ENCODE measurements at regions not wholly inside any gene's neighbourhood (a gene's known extent, or its start where the extent isn't known, plus 50 kb on each side); places are given as distances from the start of the nearest gene placed in this dataset.

DNA sequence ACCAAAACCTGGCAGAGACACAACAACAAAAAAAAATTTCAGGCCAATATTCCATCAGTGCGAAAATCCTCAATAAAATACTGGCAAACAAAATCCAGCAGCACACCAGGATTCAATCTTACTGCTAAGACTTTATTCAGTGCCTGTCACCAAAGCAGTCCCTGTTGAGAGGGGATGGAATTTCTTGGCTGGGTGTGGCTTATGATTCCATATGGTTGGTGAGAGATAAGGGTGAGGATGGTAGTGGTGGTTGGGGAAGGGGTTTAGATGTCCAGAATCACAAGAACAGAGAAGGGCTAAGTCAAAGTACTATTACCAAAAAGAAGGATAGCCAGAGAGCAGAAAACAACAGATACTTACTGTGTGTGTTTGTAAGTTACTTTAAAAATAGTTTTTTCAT, 152.8 kb upstream of the SLC35B3 start:
- TF ChIP-seq, protein P1, sequence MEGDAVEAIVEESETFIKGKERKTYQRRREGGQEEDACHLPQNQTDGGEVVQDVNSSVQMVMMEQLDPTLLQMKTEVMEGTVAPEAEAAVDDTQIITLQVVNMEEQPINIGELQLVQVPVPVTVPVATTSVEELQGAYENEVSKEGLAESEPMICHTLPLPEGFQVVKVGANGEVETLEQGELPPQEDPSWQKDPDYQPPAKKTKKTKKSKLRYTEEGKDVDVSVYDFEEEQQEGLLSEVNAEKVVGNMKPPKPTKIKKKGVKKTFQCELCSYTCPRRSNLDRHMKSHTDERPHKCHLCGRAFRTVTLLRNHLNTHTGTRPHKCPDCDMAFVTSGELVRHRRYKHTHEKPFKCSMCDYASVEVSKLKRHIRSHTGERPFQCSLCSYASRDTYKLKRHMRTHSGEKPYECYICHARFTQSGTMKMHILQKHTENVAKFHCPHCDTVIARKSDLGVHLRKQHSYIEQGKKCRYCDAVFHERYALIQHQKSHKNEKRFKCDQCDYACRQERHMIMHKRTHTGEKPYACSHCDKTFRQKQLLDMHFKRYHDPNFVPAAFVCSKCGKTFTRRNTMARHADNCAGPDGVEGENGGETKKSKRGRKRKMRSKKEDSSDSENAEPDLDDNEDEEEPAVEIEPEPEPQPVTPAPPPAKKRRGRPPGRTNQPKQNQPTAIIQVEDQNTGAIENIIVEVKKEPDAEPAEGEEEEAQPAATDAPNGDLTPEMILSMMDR (IDR thresholded peaks at IDR 0.05; ENCODE audit: unreplicated experiment), result no peak
- intact Hi-C loops (cut with micrococcal nuclease; ENCODE audit: unreplicated experiment), result no loop called here
- BruUV-seq (replicated peaks), result no TSS peak
- H3K9me3 Mint-ChIP-seq (ENCODE audit: low read depth, unreplicated experiment), result no peaks in the 10 kb centered on the region
- no peak overlapping the region for H3K4me3 Mint-ChIP-seq (ENCODE audit: low read depth, unreplicated experiment)
- H3K4me1 Mint-ChIP-seq (ENCODE audit: low read depth, unreplicated experiment), result no peaks in the 10 kb centered on the region
- no peak overlapping the region for H3K27ac Mint-ChIP-seq (ENCODE audit: unreplicated experiment)
- H3K27me3 Mint-ChIP-seq (ENCODE audit: unreplicated experiment), result no peaks in the 10 kb centered on the region
- CTCF ChIA-PET, result no interaction called here
- DNase-seq, result no peak
- H3K36me3 Mint-ChIP-seq (ENCODE audit: insufficient read depth, unreplicated experiment), result no peaks in the 10 kb centered on the region

GRCh38 chr6:8583291-8583690, 147.9 kb upstream of the SLC35B3 start:
- BruUV-seq (replicated peaks), result no TSS peak
- TF ChIP-seq, protein P1 (IDR thresholded peaks at IDR 0.05; ENCODE audit: unreplicated experiment), result no peak
- H3K36me3 Mint-ChIP-seq (ENCODE audit: insufficient read depth, unreplicated experiment), result no peaks in the 10 kb centered on the region
- H3K9me3 Mint-ChIP-seq (ENCODE audit: low read depth, unreplicated experiment), result no peaks in the 10 kb centered on the region
- CTCF ChIA-PET, result interaction anchor here (0.7 kb wide), 1 partner anchor 510 kb away, joined by 4 read pairs; no protein-coding TSS in a partner anchor
- DNase-seq, result no peak
- H3K4me1 Mint-ChIP-seq (ENCODE audit: low read depth, unreplicated experiment), result no peaks in the 10 kb centered on the region
- no peak overlapping the region for H3K27ac Mint-ChIP-seq (ENCODE audit: unreplicated experiment)
- no peaks in the 10 kb centered on the region for H3K27me3 Mint-ChIP-seq (ENCODE audit: unreplicated experiment)
- no peak overlapping the region for H3K4me3 Mint-ChIP-seq (ENCODE audit: low read depth, unreplicated experiment)
- intact Hi-C loops (cut with micrococcal nuclease; ENCODE audit: unreplicated experiment), result no loop called here

GRCh38 chr6:8579372-8579771, 144.0 kb upstream of the SLC35B3 start:
- CTCF ChIA-PET, result no interaction called here
- Mint-ChIP-seq H3K36me3 (ENCODE audit: insufficient read depth, unreplicated experiment) (no peaks in the 10 kb centered on the region), H3K4me1 (ENCODE audit: low read depth, unreplicated experiment) (no peaks in the 10 kb centered on the region), H3K27me3 (ENCODE audit: unreplicated experiment) (no peaks in the 10 kb centered on the region), H3K4me3 (ENCODE audit: low read depth, unreplicated experiment) (no peak overlapping the region), H3K9me3 (ENCODE audit: low read depth, unreplicated experiment) (peaks cover 3% of the 10 kb centered on the region), H3K27ac (ENCODE audit: unreplicated experiment) (no peak overlapping the region)
- TF ChIP-seq, protein P1 (IDR thresholded peaks at IDR 0.05; ENCODE audit: unreplicated experiment), result no peak
- DNase-seq, result no peak
- intact Hi-C loops (cut with micrococcal nuclease; ENCODE audit: unreplicated experiment), result no loop called here
- no TSS peak for BruUV-seq (replicated peaks)

- intact Hi-C loops (cut with micrococcal nuclease; ENCODE audit: unreplicated experiment), result no loop called here
- no peak for DNase-seq
- no peaks in the 10 kb centered on the region for H3K27me3 Mint-ChIP-seq (ENCODE audit: unreplicated experiment)
These were observed 142.7 kb upstream of the SLC35B3 start for GRCh38 chr6:8578006-8578405.

More at GRCh38 chr6:8578006-8578405, 142.7 kb upstream of the SLC35B3 start:
- no peak overlapping the region for H3K4me3 Mint-ChIP-seq (ENCODE audit: low read depth, unreplicated experiment)
- TF ChIP-seq, protein P1 (IDR thresholded peaks at IDR 0.05; ENCODE audit: unreplicated experiment), result no peak
- no peaks in the 10 kb centered on the region for H3K4me1 Mint-ChIP-seq (ENCODE audit: low read depth, unreplicated experiment)
- H3K9me3 Mint-ChIP-seq (ENCODE audit: low read depth, unreplicated experiment), result peaks cover 3% of the 10 kb centered on the region
- no peaks in the 10 kb centered on the region for H3K36me3 Mint-ChIP-seq (ENCODE audit: insufficient read depth, unreplicated experiment)
- H3K27ac Mint-ChIP-seq (ENCODE audit: unreplicated experiment), result no peak overlapping the region
- no TSS peak for BruUV-seq (replicated peaks)
- CTCF ChIA-PET, result interaction anchor here (0.7 kb wide), 1 partner anchor 1173 kb away, joined by 4 read pairs; no protein-coding TSS in a partner anchor
